Stimulated activated CD4-positive, alpha-beta T cell treated with anti-CD3 and anti-CD28 coated beads, Interleukin-4, amount 100 ng/mL, for 24 hours (primary cell): ENCODE measurements at regions not wholly inside any gene's neighbourhood (a gene's known extent, or its start where the extent isn't known, plus 50 kb on each side); places are given as distances from the start of the nearest gene placed in this dataset.
"Not testable (repeated sequence)": the region's sequence is repeated elsewhere in the genome, so short reads cannot be mapped to it uniquely, and the experiment has no call there.

Experiments
- DNase-seq: peaks from one replicate; pipeline ENCODE4 v3.0.0-alpha.2; 2020

DNA sequence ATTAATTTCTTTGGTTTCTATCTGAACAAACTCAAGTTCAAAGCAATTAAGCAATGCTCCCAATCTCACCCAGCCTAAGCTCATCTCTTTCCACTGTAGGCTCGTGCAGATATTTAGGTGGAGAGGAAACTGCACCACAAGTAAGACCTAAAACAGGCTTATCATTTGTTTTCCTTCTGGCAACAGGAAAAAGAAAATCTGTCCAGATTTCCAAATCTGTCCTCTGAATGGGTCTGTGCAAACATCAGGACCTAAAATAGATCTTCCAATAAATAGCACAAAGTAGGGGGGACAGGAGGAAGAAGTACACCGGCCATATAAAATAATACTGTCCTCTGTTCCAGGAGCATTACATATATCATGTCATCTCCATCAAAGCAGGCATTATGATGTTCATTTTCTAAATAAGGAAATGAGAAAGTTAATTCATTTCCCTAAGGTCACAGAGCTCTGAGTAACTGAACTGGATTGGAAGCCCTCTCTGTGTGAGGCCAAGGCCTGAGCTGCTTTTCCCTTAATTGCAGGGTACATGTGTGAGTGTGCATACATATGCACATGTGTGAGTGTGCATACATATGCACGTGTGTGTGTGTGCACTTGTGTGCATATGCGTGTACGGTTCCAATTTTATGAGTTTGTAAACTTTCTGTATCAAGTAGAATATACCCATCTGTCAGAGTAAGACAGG is 92.8 kb upstream of the PARD3 start:
- DNase-seq, result no peak

DNA sequence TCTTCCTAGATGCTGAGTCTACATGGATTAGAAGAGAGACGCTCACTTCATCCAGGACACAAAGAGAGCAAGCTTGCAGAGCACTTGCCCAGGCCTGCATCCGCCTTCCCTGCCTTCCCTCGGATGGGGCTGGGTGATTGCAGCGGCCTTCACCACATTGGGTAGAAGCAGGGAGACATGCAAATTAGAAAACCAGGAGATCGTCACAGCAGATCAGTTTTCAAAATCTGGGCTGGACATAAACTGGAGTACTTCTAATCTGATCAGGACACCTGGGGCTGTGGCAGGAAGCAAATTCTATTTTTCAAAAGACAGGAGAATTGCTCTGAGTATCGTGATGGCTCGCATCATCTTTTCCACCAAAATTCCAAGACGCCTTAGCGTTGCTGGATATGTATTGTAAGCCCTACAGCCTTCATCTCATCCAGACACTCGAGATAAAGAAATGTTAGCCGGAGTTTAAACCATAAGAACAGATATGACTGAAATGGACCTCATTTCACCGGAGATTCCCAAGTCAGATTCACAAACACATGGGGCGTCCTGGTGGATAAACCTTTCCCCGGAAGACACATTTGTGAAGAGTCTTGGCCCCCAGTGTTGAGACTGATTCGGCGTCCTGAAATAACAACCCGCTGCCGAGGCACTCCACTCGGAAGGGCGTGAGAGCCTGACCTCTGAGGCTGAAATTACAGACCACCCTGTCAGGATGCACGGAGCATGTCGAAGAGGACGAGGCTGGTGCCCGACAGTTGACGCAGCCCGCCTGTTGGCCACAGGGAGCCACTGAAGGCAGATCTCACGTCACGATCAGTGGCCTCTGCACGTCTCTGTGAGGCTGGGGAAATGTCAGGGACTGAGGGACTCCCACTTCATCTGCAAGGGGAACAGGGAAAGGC is 91.2 kb upstream of the PARD3 start:
- DNase-seq, result no peak

DNA sequence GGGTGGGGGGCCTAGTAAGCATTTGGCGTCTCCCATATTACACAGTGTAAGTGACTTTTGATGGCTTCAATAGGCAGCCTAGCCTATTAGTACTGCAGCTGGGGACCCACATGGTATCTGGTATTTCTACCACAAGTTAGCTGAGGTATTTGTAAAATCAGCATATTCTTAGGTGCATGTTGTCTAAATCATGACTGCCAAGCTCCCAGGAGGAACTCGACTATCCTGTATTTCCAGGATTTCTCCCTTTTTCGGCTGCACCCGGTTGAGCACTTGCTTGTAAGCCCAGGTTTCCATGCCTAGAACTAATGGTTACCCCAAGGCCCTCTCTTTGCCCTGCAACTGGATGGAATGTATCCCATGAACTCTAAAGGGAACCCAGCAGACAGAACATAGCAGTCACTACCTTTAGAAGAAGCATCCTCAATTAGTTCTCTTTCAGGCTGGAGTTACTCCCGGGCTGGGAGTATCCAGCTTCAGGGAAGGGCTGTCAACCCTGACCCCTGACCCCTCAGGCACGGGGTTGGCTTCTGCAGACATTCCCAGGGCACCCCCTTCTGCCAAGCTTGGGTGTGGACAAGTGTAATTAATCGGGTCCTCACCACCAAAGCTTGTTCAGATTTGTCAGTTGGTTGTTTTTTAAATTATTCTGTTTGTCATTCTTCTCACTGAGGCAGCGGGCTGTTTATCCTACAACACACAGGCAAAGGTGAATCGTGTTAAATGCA is 90.3 kb upstream of the PARD3 start:
- no peak for DNase-seq

DNA sequence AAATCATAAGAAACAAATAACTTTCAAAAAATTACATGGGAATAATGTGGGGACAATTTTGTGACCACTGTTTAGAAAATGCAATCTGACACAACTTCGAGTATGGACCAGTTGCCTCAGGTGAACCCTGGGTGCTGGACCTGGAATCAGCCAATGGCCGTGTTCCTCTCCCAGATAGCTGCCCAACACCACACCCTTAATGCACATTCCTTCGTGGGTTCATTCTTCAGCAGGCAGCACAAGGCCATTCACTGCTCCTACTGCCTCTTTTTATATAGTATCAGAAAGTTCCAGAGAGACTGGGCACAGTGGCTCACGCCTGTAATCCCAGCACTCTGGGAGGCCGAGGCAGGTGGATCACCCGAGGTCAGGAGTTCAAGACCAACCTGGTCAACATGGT is 89.1 kb upstream of the PARD3 start:
- no peak for DNase-seq

DNA sequence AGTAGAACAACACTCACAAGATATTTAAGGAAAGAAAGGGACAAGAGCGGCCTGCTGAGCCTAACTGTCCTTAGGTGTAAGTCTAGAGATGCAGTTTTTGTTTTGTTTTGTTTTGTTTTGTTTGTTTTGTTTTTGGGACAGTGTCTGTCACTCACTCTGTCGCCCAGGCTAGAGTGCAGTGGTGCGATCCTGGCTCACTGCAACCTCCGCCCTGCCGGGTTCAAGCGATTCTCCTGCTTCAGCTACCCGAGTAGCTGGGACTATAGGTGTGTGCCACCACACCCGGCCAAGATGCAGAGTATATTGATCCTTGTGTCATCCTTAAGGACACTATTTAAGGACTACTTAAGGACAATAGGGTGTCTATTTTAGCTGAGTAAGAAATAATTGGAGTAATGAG is 84.1 kb upstream of the PARD3 start:
- no peak for DNase-seq

DNA sequence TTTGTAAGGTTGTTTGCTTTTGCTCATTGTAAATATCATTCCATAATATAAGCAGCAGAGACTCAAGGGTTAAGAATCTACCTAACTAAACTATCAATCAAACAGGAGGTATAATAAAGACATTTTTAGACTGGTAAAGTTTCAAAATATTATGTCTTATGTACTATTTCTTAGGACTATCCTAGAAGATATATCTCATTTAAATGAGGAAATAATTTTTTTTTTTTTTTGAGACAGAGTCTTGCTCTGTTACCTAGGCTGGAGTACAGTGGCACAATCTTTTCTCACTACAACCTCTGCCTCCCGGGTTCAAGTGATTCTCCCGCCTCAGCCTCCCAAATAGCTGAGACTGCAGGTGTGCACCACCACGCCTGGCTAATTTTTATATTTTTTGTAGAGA is 80.9 kb upstream of the PARD3 start:
- no peak for DNase-seq

DNA sequence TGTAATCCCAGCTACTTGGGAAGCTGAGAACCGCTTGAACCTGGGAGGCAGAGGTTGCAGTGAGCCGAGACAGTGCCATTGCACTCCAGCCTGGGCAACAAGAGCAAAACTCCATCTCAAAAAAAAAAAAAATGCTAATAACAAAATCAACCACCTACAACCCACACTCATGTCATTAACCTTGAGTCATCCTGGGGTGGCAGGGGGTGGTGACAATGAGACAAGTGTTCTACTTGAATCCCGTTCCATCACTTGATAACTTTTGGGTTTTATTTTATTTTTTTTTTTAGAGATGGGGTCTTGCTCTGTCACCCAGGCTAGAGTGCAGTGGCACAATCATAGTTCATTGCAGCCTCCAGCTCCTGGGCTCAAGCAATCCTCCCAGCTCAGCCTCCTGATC is 80.0 kb upstream of the PARD3 start:
- DNase-seq, result not testable (repeated sequence)

DNA sequence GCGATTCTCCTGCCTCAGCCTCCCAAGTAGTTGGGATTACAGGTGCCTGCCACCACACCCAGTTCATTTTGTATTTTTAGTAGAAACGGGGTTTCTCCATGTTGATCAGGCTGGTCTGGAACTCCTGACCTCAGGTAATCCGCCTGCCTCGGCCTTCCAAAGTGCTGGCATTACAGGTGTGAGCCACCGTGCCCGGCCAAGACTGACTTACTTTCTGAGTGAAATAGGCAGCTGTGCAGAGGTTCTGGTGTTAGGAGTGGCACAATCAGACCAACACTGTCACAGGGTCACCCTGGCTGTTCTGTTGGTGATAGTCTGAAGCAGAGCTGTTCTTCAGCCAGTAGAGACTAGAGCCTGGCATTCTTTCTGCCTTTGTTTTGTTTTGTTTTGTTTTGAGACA is 77.4 kb upstream of the PARD3 start:
- not testable (repeated sequence) for DNase-seq

DNA sequence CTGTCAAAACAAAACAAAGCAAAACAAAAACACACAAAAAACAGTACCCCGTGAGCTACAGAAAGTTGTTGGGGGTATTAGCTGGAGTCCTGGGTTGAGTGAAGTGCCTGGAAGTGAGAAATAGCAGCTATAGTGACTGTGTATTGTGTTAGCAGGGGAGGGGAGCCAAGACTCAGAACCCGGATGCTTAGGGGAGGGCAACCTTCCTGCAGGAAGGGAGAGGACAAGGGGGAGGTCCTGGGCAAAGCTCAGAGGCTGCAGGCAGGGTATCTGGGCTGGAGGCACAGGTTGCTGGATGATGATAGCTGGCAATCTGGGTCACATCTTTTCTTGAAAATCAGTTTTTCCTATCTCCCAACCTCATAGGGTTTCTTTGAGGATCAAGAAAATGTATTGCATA is 75.8 kb upstream of the PARD3 start:
- no peak for DNase-seq

DNA sequence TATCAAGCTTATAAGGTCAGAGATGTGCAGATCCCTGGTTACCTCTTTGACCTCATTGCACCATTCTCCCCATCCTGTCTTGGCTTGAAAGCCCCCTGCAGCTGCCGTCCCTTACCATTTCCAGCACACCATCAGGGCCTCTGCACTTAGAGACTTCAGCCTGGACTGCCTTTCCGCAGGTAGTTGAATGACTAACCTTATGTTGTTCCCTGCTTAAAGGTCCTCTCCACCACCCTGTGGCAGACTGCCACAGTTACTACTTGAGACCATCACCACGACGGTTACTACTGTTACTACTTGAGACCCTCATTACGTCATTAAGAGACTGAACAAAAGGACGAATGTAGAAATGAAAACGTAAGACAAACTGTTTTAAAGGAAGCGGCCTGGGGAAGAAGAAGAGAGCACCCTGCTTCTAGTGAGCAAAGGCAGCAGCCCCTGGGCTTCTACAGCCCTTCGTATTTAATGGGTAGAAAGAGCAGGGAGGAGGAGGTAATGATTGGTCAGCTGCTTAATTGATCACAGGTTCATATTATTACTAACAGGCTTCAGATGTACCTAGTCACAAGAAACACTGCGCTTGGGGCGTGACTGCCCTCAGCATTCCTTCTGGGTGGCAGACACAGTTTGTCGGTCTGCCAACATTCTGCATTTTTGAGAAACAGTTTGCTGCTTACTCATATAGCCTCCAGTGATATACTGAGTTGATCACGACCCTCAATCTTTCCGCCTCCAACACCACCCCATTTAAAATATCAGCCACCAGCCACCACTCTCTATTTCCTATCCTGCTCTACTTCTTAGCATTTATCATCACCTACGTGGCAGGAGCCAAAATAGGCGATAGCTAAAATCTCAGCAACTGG is 74.1 kb upstream of the PARD3 start:
- no peak for DNase-seq

DNA sequence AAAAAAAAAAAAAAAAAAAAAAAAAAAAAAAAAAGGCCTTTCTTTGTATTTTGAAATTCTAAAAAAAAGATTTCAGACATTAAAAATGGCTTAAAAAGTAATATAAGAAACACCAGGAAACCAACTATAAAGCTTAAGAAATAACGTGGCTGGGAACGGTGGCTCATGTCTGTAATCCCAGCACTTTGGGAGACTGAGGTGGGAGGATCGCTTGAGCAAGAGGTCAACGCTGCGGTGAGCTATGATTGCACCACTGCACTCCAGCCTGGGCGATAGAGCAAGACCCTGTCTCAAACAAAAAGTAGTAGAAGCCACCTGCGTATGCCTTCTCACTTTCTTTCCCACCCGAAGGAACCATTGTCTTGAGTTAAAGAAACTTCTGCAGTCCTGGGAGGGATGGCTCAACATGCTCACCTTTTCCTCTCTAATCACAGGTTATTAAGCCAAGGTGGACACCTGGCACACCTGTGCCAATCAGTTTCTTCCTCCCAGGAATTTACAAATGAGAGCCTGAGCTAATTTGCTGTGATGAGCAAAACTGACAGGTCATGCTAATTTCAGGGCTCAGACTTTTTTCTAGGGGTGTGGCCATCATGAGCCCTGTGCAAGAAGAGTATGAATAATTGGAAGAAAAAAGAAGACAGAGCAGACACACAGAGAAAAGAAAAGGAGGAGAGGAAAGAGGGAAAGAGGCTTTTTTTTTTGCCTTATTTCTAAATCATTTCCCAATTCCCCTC is 72.0 kb upstream of the PARD3 start:
- no peak for DNase-seq

DNA sequence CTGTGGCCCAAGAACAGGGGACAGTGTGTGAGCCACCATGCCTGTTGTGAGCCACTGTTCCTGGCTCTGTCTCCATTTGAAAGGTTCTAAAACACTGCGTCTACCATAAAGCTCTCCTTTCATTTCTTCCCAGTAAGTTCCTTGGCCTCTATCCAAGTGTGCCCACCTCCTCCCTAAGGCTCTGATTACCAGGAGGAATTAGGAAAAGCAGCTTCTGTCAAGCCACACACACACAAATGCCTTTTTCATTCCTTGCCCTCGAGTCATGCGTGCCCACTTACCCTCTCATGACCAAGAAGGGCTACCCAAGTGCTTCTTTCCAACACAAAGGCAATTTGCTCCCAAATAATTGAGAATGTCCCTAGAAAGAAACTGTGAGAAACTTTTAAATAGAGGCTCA is 70.8 kb upstream of the PARD3 start:
- no peak for DNase-seq

DNA sequence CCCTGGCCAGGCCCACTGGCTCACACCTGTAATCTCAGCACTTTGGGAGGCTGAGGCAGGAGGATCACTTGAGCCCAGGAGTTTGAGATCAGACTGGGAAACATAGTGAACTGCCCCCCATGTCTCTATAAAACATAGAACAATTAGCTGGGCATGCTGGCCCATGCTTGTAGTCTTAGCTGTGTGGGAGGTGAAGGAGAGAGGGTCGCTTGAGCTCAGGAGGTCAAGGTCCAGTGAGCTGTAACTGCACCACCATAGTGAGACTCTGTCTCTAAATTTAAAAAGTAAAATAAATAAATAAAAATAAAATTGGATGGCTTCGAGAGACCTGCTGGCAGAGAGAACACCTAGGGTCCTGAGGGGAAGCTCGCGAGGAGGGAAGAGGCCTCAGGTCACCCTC is 69.9 kb upstream of the PARD3 start:
- DNase-seq, result no peak

DNA sequence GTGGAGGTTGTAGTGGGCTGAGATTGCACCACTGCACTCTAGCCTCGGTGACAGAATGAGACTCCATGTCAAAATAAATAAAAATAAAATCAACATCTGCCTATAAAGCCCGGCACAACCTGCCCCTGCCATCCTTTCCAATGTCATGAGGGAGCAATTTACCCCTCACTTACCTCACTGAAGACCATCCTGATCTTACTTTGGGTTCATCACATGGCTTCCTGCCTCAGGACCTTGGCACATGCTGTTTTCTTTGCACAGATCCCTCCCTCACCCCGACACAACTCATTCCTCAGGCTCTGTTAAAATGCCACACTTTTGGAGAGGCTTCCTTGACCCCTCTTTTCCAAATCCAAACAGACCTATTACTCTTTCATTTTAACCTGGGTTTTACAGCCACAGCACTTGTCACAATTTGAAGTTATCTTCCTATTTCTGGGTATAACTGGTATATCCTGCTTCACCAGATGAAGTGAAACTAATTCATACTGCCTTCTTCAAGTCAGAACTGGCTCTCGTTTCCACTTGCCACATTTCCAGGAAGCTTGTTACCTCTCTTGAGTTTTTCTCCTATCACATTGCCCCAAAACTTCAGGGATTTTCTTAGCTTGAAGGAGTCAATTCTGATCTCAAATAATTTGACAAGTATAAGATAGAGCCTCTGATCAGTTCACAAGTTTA is 69.3 kb upstream of the PARD3 start:
- no peak for DNase-seq

DNA sequence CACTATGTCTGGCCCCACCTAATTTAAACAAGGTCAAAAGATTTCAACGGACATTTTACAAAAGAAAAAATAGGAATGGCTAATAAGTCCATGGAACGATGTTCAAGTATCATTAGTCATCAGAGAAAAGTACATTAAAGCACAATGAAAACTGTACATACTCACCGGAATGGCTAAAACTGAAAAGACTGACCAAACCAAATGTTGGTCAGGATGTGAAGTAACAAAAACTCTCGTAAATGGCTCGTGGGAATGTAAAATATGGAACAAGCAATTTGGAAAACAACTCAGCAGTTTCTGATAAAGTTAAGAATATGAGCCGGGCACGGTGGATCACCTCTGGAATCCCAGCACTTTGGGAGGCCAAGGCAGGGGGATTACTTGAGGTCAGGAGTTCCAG is 65.7 kb upstream of the PARD3 start:
- DNase-seq, result no peak

DNA sequence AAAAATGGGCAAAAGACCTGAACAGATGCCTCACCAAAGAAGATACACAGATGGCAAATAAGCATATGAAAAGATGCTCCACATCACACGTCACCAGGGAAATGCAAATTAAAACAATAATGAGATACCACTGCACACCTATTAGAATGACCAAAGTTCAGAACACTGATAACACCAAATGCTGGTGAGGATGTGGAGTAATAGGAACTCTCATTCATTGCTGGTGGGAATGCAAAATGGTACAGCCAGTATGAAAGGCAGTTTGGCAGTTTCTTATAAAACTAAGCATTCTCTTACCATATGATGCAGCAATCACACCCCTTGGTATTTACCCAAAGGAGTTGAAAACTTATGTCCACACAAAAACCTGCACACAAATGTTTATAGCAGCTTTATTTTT is 63.6 kb upstream of the PARD3 start:
- DNase-seq, result not testable (repeated sequence)

DNA sequence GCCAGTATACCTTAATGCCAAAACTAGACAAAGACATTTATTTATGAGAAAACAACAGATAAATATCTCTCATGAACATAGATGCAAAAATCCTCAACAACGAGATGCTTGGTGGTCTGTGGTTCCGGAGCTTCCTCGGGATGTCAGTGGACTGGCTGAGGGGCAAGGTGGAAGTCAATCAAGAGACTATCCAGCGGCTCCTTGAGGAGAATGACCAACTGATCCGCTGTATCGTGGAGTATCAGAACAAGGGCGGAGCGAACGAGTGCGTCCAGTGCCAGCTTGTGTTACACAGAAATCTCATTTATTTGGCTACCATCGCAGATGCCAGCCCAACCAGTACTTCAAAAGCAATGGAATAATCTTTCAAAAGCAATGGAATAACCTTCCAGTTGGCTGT is 60.0 kb upstream of the PARD3 start:
- no peak for DNase-seq

DNA sequence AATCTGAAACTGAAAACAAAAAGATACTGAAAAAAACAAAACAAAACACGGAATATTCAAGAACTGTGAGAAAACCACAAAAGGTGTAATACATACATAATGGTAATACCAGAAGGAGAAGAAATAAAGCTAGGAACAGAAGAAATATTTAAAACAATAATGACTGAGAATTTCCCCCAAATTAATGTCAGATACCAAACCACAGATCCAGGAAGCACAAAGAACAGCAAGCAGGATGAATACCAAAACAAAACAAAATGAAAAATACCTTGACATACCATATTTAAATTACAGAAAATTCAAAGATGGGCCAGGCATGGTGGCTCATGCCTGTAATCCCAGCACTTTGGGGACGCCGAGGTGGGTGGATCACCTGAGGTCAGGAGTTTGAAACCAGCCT is 57.7 kb upstream of the PARD3 start:
- DNase-seq, result no peak

DNA sequence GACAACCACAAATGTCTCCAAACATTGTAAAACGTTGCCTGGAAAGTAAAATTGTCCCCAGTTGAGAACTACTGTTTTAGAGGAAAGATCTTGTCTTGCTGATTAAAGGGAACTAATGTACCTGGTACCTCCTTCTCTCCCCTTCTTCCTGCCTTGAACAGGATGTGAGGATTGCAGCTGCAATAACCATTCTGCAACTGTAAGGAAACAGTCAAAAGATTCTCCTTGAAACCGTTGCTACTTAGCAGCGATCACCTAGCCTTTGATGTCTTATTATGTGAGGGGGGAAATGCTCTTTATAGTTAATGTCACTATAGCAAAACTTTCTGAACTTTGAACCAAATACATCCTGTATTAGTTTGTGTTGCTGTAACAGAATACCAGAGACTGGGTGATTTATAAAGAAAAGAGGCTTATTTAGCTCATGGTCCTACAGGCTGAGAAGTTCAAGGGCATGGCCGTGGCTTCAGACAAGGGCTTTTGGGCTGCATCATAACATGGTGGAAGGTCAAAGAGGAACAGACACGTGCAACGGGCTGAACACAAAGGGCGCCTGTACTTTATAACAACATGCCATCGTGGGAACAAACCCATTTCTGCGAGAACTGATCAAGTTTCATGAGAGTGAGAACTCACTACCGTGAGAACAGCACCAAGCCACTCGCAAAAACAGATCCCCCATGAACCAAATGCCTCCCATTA is 54.2 kb upstream of the PARD3 start:
- no peak for DNase-seq

DNA sequence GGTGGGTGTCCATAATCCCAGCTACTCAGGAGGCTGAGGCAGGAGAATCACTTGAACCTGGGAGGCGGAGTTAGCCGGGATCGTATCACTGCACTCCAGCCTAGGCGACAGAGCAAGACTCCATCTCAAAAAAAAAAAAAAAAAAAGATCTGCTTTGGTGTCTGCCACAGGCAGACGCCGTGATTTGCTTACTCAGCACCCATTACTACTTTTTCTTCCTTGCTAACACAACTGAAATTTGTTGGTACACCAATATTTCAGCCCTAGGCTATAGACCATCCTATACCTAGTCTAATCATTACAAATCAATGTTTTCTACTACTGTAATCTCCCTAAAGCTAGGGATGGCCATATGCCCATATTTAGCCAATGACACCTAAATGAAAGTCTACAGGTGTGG is 53.5 kb upstream of the PARD3 start:
- DNase-seq, result no peak

DNA sequence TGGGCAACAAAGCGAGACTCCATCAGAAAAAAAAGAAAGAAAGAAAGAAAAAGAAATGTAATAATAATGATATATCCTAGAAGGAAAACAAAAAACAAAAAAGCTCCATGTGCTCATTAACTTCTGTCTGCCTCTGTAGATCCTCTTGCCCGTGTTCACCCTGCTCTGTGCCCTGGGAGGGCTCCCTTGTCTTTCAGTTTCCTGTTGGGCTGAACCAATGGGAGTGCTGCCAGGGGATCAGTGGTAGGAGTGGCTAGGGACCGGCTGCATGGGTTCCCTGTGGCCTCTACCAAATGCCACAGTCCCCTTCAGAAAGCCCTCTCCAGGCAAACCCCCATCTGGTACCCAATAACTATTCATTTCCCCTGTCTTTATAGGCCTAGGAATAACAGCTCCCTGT is 51.8 kb upstream of the PARD3 start:
- DNase-seq, result no peak
